Right ventricle myocardium superior (tissue), 1 donor: ENCODE measurements at regions not wholly inside any gene's neighbourhood (a gene's known extent, or its start where the extent isn't known, plus 50 kb on each side); places are given as distances from the start of the nearest gene placed in this dataset.
A peak's percentile ranks its signal among the peaks of the same experiment; 100 is the strongest.
"Not testable (repeated sequence)": the region's sequence is repeated elsewhere in the genome, so short reads cannot be mapped to it uniquely, and the experiment has no call there.

Experiments used
- ATAC-seq: fragments of 200-7000 bp; cut with Tn5 transposase; one replicate; pipeline ENCODE4 v1.9.1; 2020; ENCODE audit warnings: mild to moderate bottlenecking; ENCODE audit not compliant: poor library complexity
- DNase-seq: peaks from one replicate; pipeline ENCODE4 v3.0.0-alpha.2; 2020
- intact Hi-C: fragments of 100-400 bp; cut with DNase I; formaldehyde crosslinking; loops from one replicate; pipeline ENCODE4 v1.11.2; 2022
- donor health status: DM: no; HTN: yes; CAD: no; lungs with severe emphysema.

- intact Hi-C loops = no loop called here
- DNase-seq = no peak
- no peak for ATAC-seq
Observed at GRCh38 chr10:31213959-31214358, 105.1 kb upstream of the ZEB1 start.

GRCh38 chr10:31215052-31215451, 104.0 kb upstream of the ZEB1 start:
- DNase-seq (no peak), ATAC-seq (no peak)
- intact Hi-C loops = no loop called here

DNA sequence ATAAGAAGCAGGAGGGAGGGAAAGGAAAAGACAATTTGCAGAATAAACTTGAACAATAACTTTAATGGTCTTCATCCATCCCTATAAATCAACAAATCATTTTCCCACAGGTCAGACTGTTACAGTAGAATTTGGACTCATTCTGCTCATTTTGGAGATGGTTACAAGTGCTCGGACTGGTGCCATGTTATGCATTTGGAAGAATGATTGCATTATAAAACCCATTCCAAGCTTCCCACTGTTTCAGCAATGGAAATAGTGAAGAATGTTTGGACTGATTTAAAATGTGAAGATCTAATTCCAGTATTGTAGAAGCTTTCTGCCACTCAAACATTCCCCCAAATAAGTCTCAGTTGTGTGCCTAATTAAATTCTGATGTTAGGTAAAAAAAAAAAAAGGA, 99.7 kb upstream of the ZEB1 start:
- intact Hi-C loops = no loop called here
- ATAC-seq (no peak), DNase-seq (no peak)

DNA sequence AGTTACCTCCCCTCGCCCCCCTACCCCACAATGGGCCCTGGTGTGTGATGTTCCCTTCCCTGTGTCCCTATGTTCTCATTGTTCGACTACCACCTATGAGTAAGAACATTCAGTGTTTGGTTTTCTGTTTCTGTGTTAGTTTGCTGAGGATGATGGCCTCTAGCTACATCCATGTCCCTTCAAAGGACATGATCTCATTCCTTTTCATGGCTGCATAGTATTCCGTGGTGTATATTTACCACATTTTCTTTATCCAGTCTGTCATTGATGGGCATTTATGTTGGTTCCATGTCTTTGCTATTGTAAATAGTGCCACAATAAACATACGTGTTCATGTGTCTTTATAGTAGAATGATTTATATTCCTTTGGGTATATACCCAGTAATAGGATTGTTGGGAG, 90.2 kb upstream of the ZEB1 start:
- intact Hi-C loops, ATAC-seq, DNase-seq: not testable (repeated sequence)

DNA sequence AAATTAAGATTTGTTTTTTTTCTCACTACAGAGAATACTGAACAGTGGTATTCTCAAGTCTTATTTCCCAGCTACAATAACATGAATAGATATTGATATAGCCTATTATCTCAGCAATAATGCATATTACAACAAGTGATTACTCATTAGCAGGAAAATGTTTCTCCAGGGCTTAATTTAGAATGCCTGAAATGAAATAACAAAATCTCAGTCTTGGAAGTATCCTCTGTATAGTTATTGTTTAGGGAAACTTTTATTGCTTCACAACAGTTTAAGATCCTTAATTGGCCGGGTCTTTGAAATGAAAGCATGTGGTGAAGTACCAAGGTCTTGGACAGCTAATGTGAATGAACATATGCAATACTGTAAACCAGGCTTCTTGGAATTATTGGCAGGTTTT, 79.1 kb upstream of the ZEB1 start:
- intact Hi-C loops = no loop called here
- no peak for DNase-seq
- ATAC-seq = no peak

DNA sequence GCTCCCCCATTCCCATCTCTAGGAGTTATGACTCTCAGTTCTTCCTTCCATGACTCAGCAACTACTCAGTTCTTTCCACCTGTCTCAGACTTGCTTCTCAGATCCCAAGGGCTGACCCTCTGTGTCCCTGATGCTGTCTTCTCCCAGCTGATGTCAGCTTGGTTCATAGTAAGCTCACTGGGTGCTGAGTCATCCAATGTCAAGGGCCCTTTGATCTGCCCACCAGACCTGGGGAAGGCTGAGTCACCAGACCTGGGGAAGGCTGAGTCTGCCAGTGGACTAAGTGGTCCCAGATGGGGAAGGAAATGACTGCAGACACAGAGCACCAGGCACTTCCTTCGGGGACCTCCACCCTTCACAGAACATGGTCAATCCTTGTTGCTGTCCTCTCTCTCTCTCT, 76.1 kb upstream of the ZEB1 start:
- ATAC-seq = no peak
- intact Hi-C loops = no loop called here
- DNase-seq = no peak

GRCh38 chr10:31251118-31251517, 67.9 kb upstream of the ZEB1 start:
- intact Hi-C loops, ATAC-seq, DNase-seq: not testable (repeated sequence)

- DNase-seq (no peak), ATAC-seq (no peak)
- intact Hi-C loops = no loop called here
Observed at GRCh38 chr10:31253237-31253636, 65.8 kb upstream of the ZEB1 start.

DNA sequence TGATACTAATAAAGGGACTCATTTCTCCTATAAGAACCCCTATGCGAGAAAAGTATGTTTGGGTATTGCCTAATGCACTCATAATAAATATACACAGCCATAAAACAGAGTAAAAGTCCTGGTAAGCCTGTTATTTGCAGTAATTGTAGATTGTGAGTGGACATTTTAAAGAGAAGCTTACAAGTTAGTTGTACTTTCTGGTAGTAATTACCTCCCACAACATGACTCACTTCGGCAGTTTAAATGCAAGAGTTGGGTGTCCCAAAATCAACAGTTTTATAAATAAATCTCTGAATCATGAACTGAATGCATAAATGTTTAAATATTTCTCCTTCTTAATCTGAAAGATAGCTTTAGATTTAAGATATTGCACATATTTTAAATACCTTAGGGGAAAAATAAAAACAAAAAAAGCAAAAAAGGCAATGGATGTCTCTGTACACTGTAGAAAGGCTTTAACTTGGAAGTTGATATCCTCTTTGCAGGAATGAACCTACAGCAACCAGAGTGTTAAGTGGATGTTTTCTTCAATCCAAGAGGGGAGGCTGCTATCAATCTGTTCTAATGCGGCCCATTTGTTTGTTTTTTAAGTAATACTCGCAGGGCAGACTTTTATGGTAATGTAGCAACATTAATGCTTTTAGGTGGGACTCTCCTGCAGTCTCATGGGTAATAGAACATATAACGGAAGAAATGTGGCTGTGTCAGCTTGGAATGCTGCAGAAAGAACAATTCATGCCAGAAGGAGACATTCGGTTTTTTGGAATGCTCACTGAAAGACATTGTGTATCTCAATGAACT, 57.3 kb upstream of the ZEB1 start:
- ATAC-seq (peak; percentile 56), DNase-seq (no peak)
- intact Hi-C loops = no loop called here

- ATAC-seq (peak; percentile 93), DNase-seq (peak; percentile 39)
- intact Hi-C loops = no loop called here
Observed at GRCh38 chr10:31262672-31263071, 56.3 kb upstream of the ZEB1 start.

GRCh38 chr10:31263903-31264302, 55.1 kb upstream of the ZEB1 start:
- intact Hi-C loops = no loop called here
- DNase-seq (no peak), ATAC-seq (no peak)

DNA sequence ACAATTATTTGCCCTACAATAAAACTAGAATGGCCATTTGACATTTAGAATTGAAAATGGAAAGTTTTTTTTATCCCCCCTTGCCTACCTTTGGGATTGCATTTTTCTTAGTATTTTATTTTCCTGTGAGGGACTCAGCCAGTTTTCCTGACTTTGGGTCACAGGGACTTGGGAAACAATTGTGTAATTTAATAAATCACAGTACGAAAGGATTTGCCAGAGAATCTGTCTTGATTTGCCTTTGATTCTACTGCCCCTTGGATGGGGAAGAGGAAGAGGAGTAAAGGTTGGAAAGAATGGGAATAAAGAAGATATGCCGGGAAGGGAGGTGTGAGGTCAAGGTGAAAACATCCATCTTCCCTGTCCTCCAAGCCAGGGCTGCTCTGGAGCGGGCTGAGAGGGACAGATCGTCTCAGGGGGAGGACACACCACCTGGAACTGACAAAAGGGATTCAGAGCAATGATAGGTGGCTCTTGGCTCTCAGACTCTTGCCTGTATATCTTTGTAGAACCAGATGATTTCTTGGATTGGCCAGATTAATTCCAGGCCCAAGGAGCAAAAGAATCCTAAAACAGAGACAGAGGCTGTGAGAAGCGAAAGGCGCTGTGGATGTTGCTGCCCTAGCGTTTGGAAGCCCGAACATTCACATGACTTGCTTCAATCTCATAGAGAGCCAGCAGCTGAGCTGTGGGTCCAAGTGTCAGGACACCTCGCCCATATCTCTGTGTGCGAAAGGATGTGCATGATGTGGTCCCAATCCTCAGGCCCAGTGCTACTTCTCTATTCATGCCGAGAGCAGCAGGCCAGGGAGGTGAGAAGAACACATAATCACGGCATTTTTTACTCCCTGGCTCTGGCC, 50.3 kb upstream of the ZEB1 start:
- ATAC-seq (no peak), DNase-seq (no peak)
- intact Hi-C loops = no loop called here
